K562 (cell line): ENCODE measurements at regions not wholly inside any gene's neighbourhood (a gene's known extent, or its start where the extent isn't known, plus 50 kb on each side); places are given as distances from the start of the nearest gene placed in this dataset.

Experiments
- ATAC-seq: fragments of 200-7000 bp; cut with Tn5 transposase; 3 replicates; pipeline ENCODE4 v1.9.1; 2020; ENCODE audit warnings: moderate library complexity
- BruUV-seq: library from RNA; stranded (reverse); fragments of 400-500 nt; replicated peaks from 2 replicates; lab custom pipeline; 2021; lab: Mats Ljungman, UMichigan
- CTCF ChIA-PET: fragments of 300-600 bp; formaldehyde crosslinking; extraction: SDS; loops from one replicate; lab custom pipeline; 2021; ENCODE audit warnings: low intra/inter-chr PET ratio; lab: Yijun Ruan, JAX
- POLR2A ChIA-PET: fragments of 300-600, 350-650 bp; sonication (Branson Sonifier 250); formaldehyde crosslinking; extraction: SDS; loops from one replicate; lab custom pipeline; 2021; ENCODE audit warnings: antibody characterized with exemption, inconsistent platforms; lab: Yijun Ruan, JAX
- DNase-seq, 4 experiments: peaks; one replicate each; pipeline versions ENCODE4 v3.0.0 to v3.0.0-alpha.2; 2011 to 2018; ENCODE audit warnings: low spot score in 3 of 4, mixed read lengths in 3 of 4; ENCODE audit errors: extremely low read depth in 1 of 4
- FAIRE-seq: peaks from 2 replicates; lab custom pipeline; 2011; peaks lifted over from hg19 to GRCh38; lab: Jason Lieb, UNC
- H2AFZ ChIP-seq: 2 replicates; pipeline ENCODE4 v1.6.0; 2011; ENCODE audit warnings: low read depth, low read length, control low read depth, inconsistent platforms
- H3K27ac ChIP-seq: fragments of 200-600 bp; 3 replicates; pipeline ENCODE4 v1.8.0; 2011; ENCODE audit warnings: low read depth, mild to moderate bottlenecking, control low read depth, inconsistent platforms, low read length, moderate library complexity, mixed read lengths; ENCODE audit errors: extremely low read depth
- H3K27me3 ChIP-seq, 2 experiments: fragments of 300-600 bp in 1 of 2; 2 replicates in 1 of 2; 3 replicates in 1 of 2; pipeline versions ENCODE4 v1.6.0 to v1.8.0; 2011; ENCODE audit warnings: inconsistent platforms in 2 of 2, low read length in 2 of 2, mild to moderate bottlenecking in 1 of 2, mixed read lengths in 1 of 2, moderate library complexity in 1 of 2; ENCODE audit not compliant: control insufficient read depth in 2 of 2, insufficient read depth in 2 of 2
- H3K36me3 ChIP-seq: fragments of 300-600 bp; 3 replicates; pipeline ENCODE4 v1.8.0; 2011; ENCODE audit warnings: mild to moderate bottlenecking, low read length, inconsistent platforms; ENCODE audit not compliant: control insufficient read depth, insufficient read depth
- H3K4me1 ChIP-seq, 2 experiments: fragments of 200-600 bp in 1 of 2; replicated peaks in 1 of 2; 2 replicates in 1 of 2; 3 replicates in 1 of 2; pipeline versions ENCODE4 v1.5.1 to v1.8.0; 2011; ENCODE audit warnings: inconsistent platforms in 2 of 2, low read length in 2 of 2, mild to moderate bottlenecking in 1 of 2, mixed read lengths in 1 of 2, moderate library complexity in 1 of 2; ENCODE audit not compliant: control insufficient read depth in 2 of 2, insufficient read depth in 2 of 2
- H3K4me2 ChIP-seq: 2 replicates; pipeline ENCODE4 v1.6.1; 2011; ENCODE audit warnings: low read length, control low read depth, inconsistent platforms, mixed read lengths; ENCODE audit not compliant: insufficient read depth
- H3K4me3 ChIP-seq: fragments of 200-600 bp; sonication (generic), shearing (Covaris generic); 2 replicates; pipeline ENCODE4 v1.5.1; 2016; ENCODE audit warnings: control low read depth, inconsistent platforms
- H3K79me2 ChIP-seq: fragments of 200-600 bp; 3 replicates; pipeline ENCODE4 v1.8.0; 2011; ENCODE audit warnings: low read length, inconsistent platforms; ENCODE audit not compliant: control insufficient read depth, insufficient read depth
- H3K9ac ChIP-seq, 2 experiments: 2 replicates each; pipeline versions ENCODE4 v1.6.0 to v1.6.1; 2011; ENCODE audit warnings: low read depth in 2 of 2, low read length in 2 of 2, control low read depth in 1 of 2, inconsistent platforms in 1 of 2, mild to moderate bottlenecking in 1 of 2, mixed read lengths in 1 of 2; ENCODE audit not compliant: insufficient read depth in 1 of 2
- H3K9me1 ChIP-seq: one replicate; pipeline ENCODE4 v1.6.0; 2011; ENCODE audit warnings: inconsistent platforms, mild to moderate bottlenecking, low read length, moderate library complexity; ENCODE audit not compliant: control insufficient read depth, insufficient read depth
- H3K9me3 ChIP-seq: replicated peaks from 2 replicates; pipeline ENCODE4 v1.5.1; 2011; ENCODE audit warnings: low read depth, low read length, inconsistent platforms; ENCODE audit not compliant: control insufficient read depth, insufficient read depth
- H4K20me1 ChIP-seq: replicated peaks from 2 replicates; pipeline ENCODE4 v1.6.1; 2011; ENCODE audit warnings: low read length, inconsistent platforms, mixed read lengths; ENCODE audit not compliant: control insufficient read depth, insufficient read depth
- FUS ChIP-seq: fragments of 200-400 bp; formaldehyde crosslinking; optimal IDR thresholded peaks from 2 replicates; pipeline ENCODE3; 2017; ENCODE audit warnings: low read depth, low read length
- KLF1 ChIP-seq: fragments of 450-650 bp; IDR thresholded peaks from 2 replicates; pipeline ENCODE4 v1.6.1; 2016; ENCODE audit warnings: missing genetic modification characterization, missing compliant biosample characterization
- NCOR1 ChIP-seq: fragments of 450-650 bp; IDR thresholded peaks from 2 replicates; pipeline ENCODE4 v1.6.1; 2016; ENCODE audit warnings: mild to moderate bottlenecking, moderate library complexity
- POLR2G ChIP-seq: fragments of 200-400 bp; formaldehyde crosslinking; IDR thresholded peaks from 2 replicates; pipeline ENCODE4 v1.6.1; 2017; ENCODE audit warnings: low read depth, mild to moderate bottlenecking, antibody characterized with exemption, low read length, moderate library complexity
- RCOR1 ChIP-seq, 2 experiments: IDR thresholded peaks; 2 replicates each; pipeline ENCODE4 v1.6.1; 2012; ENCODE audit warnings: low read depth in 2 of 2, low read length in 2 of 2, borderline replicate concordance in 1 of 2, improper control_type of control experiment in 1 of 2
- ZFX ChIP-seq: sonication (generic); formaldehyde crosslinking; IDR thresholded peaks from 2 replicates; pipeline ENCODE4 v1.8.0; 2022; ENCODE audit warnings: mild to moderate bottlenecking, missing genetic modification reagents, moderate library complexity
- ZNF146 ChIP-seq: IDR thresholded peaks from one replicate; pipeline ENCODE4 v1.6.1; 2018; ENCODE audit warnings: missing compliant biosample characterization; ENCODE audit not compliant: unreplicated experiment
- WGBS: fragments of 100-300 bp; shearing (Covaris generic); methylation state at CpG from one replicate; pipeline ENCODE4 v1.1.6; 2016; ENCODE audit warnings: low coverage, mixed read lengths; ENCODE audit not compliant: insufficient coverage; ENCODE audit errors: missing lambda C conversion rate; 5-methylcytosine and 5-hydroxymethylcytosine counted together
- in situ Hi-C: fragments of 300-500 bp; cut with MboI; formaldehyde crosslinking; loops from 4 replicates; pipeline ENCODE4 v1.15.0; 2018; ENCODE audit warnings: inconsistent platforms, mixed read lengths
- intact Hi-C: fragments of 100-400 bp; cut with micrococcal nuclease; formaldehyde crosslinking; loops from 2 replicates; pipeline ENCODE4 v1.14.2; 2022
- TF ChIP-seq, protein P1 (sequence below), 2 experiments: fragments of 450-650 bp; formaldehyde crosslinking in 1 of 2; IDR thresholded peaks; 2 replicates each; pipeline versions ENCODE4 v1.4.0 to v1.6.1; 2014 to 2020; ENCODE audit warnings: mild to moderate bottlenecking in 2 of 2, borderline replicate concordance in 1 of 2, low read depth in 1 of 2
- TF ChIP-seq, protein P2 (sequence below): fragments of 250-450 bp; sonication (Bioruptor Pico); IDR thresholded peaks from 2 replicates; pipeline ENCODE4 v1.8.0; 2021; ENCODE audit warnings: mild to moderate bottlenecking, moderate library complexity
- TF ChIP-seq, protein P3 (sequence below): fragments of 250-450 bp; sonication (Bioruptor Pico); IDR thresholded peaks from 2 replicates; pipeline ENCODE4 v1.4.0; 2020; ENCODE audit warnings: borderline replicate concordance
- TF ChIP-seq, protein P4 (sequence below): sonication (generic); formaldehyde crosslinking; IDR thresholded peaks from 2 replicates; pipeline ENCODE4 v1.5.0; 2020; ENCODE audit warnings: missing genetic modification reagents

DNA sequence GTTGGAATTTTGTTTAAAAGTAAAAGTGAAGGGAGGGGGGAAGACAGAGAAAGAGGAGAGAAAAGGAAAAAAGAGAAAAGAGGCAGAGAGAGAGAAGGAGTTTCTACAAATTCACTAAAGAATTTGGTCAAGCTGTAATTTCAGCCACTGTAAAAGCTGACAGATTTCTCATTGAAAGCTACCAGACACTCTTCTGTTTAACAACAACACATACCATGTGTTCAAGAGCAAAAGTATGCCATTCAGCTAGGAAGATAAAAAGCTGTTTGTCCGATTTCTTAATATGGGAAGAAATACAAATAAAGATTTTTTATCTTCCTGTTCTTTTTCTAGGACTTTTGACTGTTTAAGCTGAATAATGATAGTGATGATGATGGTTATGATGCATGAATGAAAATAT is 204.8 kb upstream of the RSPO3 start:
- POLR2A ChIA-PET, result no interaction called here
- Histone ChIP-seq H3K4me1 (no peaks in the 10 kb centered on the region), H3K27me3 (no peaks in the 10 kb centered on the region), H3K4me3 (no peak overlapping the region), H3K9me1 (no peaks in the 10 kb centered on the region), H3K9ac (no peak overlapping the region), H4K20me1 (no peaks in the 10 kb centered on the region), H3K36me3 (no peaks in the 10 kb centered on the region), H3K9me3 (no peaks in the 10 kb centered on the region), H3K4me2 (no peak overlapping the region), H2AFZ (no peak overlapping the region), H3K27ac (no peak overlapping the region), H3K79me2 (no peaks in the 10 kb centered on the region)
- FAIRE-seq, result no peak
- 0% methylated on average over 1 of the region's 1 CpG for WGBS
- in situ Hi-C loops (no loop called here), intact Hi-C loops (no loop called here)
- CTCF ChIA-PET, result no interaction called here
- no TSS peak for BruUV-seq
- no peak for DNase-seq
- no peak for ATAC-seq
- TF ChIP-seq NCOR1 (no peak), RCOR1 (IDR thresholded peaks at IDR 0.05; ENCODE audit: borderline replicate concordance in 1 of 2, low read depth in 2 of 2, low read length in 2 of 2) (no peak), KLF1 (tag) (no peak), FUS (no peak), ZFX (CRISPR knock-in tag) (no peak), POLR2G (no peak), ZNF146 (CRISPR knock-in tag) (no peak)
- TF ChIP-seq, protein P1, sequence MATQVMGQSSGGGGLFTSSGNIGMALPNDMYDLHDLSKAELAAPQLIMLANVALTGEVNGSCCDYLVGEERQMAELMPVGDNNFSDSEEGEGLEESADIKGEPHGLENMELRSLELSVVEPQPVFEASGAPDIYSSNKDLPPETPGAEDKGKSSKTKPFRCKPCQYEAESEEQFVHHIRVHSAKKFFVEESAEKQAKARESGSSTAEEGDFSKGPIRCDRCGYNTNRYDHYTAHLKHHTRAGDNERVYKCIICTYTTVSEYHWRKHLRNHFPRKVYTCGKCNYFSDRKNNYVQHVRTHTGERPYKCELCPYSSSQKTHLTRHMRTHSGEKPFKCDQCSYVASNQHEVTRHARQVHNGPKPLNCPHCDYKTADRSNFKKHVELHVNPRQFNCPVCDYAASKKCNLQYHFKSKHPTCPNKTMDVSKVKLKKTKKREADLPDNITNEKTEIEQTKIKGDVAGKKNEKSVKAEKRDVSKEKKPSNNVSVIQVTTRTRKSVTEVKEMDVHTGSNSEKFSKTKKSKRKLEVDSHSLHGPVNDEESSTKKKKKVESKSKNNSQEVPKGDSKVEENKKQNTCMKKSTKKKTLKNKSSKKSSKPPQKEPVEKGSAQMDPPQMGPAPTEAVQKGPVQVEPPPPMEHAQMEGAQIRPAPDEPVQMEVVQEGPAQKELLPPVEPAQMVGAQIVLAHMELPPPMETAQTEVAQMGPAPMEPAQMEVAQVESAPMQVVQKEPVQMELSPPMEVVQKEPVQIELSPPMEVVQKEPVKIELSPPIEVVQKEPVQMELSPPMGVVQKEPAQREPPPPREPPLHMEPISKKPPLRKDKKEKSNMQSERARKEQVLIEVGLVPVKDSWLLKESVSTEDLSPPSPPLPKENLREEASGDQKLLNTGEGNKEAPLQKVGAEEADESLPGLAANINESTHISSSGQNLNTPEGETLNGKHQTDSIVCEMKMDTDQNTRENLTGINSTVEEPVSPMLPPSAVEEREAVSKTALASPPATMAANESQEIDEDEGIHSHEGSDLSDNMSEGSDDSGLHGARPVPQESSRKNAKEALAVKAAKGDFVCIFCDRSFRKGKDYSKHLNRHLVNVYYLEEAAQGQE (IDR thresholded peaks at IDR 0.05; ENCODE audit: borderline replicate concordance), result no peak
- TF ChIP-seq, protein P1 (CRISPR knock-in tag; IDR thresholded peaks at IDR 0.05; ENCODE audit: low read depth), result no peak
- TF ChIP-seq, protein P2, sequence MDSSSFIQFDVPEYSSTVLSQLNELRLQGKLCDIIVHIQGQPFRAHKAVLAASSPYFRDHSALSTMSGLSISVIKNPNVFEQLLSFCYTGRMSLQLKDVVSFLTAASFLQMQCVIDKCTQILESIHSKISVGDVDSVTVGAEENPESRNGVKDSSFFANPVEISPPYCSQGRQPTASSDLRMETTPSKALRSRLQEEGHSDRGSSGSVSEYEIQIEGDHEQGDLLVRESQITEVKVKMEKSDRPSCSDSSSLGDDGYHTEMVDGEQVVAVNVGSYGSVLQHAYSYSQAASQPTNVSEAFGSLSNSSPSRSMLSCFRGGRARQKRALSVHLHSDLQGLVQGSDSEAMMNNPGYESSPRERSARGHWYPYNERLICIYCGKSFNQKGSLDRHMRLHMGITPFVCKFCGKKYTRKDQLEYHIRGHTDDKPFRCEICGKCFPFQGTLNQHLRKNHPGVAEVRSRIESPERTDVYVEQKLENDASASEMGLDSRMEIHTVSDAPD (CRISPR knock-in tag), result no peak
- TF ChIP-seq, protein P3, sequence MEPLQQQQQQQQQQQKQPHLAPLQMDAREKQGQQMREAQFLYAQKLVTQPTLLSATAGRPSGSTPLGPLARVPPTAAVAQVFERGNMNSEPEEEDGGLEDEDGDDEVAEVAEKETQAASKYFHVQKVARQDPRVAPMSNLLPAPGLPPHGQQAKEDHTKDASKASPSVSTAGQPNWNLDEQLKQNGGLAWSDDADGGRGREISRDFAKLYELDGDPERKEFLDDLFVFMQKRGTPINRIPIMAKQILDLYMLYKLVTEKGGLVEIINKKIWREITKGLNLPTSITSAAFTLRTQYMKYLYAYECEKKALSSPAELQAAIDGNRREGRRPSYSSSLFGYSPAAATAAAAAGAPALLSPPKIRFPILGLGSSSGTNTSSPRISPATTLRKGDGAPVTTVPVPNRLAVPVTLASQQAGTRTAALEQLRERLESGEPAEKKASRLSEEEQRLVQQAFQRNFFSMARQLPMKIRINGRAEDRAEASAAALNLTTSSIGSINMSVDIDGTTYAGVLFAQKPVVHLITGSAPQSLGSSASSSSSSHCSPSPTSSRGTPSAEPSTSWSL (CRISPR knock-in tag), result no peak
- TF ChIP-seq, protein P4, sequence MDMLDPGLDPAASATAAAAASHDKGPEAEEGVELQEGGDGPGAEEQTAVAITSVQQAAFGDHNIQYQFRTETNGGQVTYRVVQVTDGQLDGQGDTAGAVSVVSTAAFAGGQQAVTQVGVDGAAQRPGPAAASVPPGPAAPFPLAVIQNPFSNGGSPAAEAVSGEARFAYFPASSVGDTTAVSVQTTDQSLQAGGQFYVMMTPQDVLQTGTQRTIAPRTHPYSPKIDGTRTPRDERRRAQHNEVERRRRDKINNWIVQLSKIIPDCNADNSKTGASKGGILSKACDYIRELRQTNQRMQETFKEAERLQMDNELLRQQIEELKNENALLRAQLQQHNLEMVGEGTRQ (CRISPR knock-in tag), result no peak
